SK-N-SH (cell line): ENCODE measurements at regions not wholly inside any gene's neighbourhood (a gene's known extent, or its start where the extent isn't known, plus 50 kb on each side); places are given as distances from the start of the nearest gene placed in this dataset.

Experiments
- CTCF ChIA-PET: fragments of 300-600, 350-600 bp; formaldehyde crosslinking; extraction: SDS; loops from one replicate; lab custom pipeline; 2021; lab: Yijun Ruan, JAX
- POLR2A ChIA-PET: fragments of 350-600 bp; sonication (Branson Sonifier 250); formaldehyde crosslinking; extraction: SDS; loops from one replicate; lab custom pipeline; 2020; ENCODE audit warnings: antibody characterized with exemption, inconsistent platforms; lab: Yijun Ruan, JAX
- DNase-seq: peaks from one replicate; pipeline ENCODE4 v3.0.0; 2012
- H2AFZ ChIP-seq: fragments of 200-600 bp; sonication (generic); 2 replicates; pipeline ENCODE4 v1.8.1; 2016; ENCODE audit warnings: antibody characterized with exemption, mild to moderate bottlenecking, low read depth
- H3F3A ChIP-seq: fragments of 200-600 bp; sonication (generic); replicated peaks from 2 replicates; pipeline ENCODE3; 2016; ENCODE audit warnings: antibody characterized with exemption, mild to moderate bottlenecking; ENCODE audit not compliant: insufficient read depth
- H3K27ac ChIP-seq, 2 experiments: fragments of 200-500 bp in 1 of 2; fragments of 200-600 bp in 1 of 2; sonication (Bioruptor generic) in 1 of 2; sonication (generic), shearing (Covaris generic) in 1 of 2; 2 replicates each; pipeline versions ENCODE4 v1.5.1 to v1.6.1; 2014 to 2016; ENCODE audit warnings: low read depth in 2 of 2, inconsistent platforms in 1 of 2, low read length in 1 of 2, mild to moderate bottlenecking in 1 of 2, mixed read lengths in 1 of 2
- H3K27me3 ChIP-seq: fragments of 200-600 bp; sonication (generic), shearing (Covaris generic); 2 replicates; pipeline ENCODE4 v1.6.1; 2016; ENCODE audit warnings: mixed run types; ENCODE audit not compliant: insufficient read depth
- H3K36me3 ChIP-seq, 2 experiments: fragments of 200-500 bp in 1 of 2; fragments of 200-600 bp in 1 of 2; sonication (Bioruptor generic) in 1 of 2; sonication (generic) in 1 of 2; replicated peaks in 1 of 2; 2 replicates each; pipeline versions ENCODE3 to v1.5.1; 2014 to 2016; ENCODE audit warnings: low read length in 1 of 2, mild to moderate bottlenecking in 1 of 2; ENCODE audit not compliant: insufficient read depth in 2 of 2, control insufficient read depth in 1 of 2
- H3K4me1 ChIP-seq, 2 experiments: fragments of 200-500 bp in 1 of 2; fragments of 200-600 bp in 1 of 2; sonication (Bioruptor generic) in 1 of 2; sonication (generic), shearing (Covaris generic) in 1 of 2; 2 replicates each; pipeline versions ENCODE4 v1.5.1 to v1.6.1; 2014 to 2016; ENCODE audit warnings: low read depth in 1 of 2, low read length in 1 of 2, mixed run types in 1 of 2; ENCODE audit not compliant: insufficient read depth in 2 of 2, control insufficient read depth in 1 of 2
- H3K4me2 ChIP-seq: fragments of 200-600 bp; sonication (generic), shearing (Covaris generic); 2 replicates; pipeline ENCODE4 v1.6.1; 2017; ENCODE audit warnings: mixed run types
- H3K4me3 ChIP-seq, 2 experiments: fragments of 200-500 bp in 1 of 2; fragments of 200-600 bp in 1 of 2; sonication (Bioruptor generic) in 1 of 2; sonication (generic), shearing (Covaris generic) in 1 of 2; 2 replicates each; pipeline versions ENCODE4 v1.5.1 to v1.8.1; 2014 to 2016; ENCODE audit warnings: low read depth in 2 of 2, inconsistent platforms in 1 of 2, low read length in 1 of 2, mild to moderate bottlenecking in 1 of 2, mixed read lengths in 1 of 2, moderate library complexity in 1 of 2
- H3K79me2 ChIP-seq: fragments of 200-600 bp; sonication (generic); 2 replicates; pipeline ENCODE4 v1.8.1; 2017; ENCODE audit warnings: mild to moderate bottlenecking; ENCODE audit not compliant: insufficient read depth
- H3K9ac ChIP-seq: fragments of 200-600 bp; sonication (generic); 2 replicates; pipeline ENCODE4 v1.6.1; 2017; ENCODE audit warnings: mixed run types
- H3K9me2 ChIP-seq: fragments of 200-600 bp; sonication (generic); 2 replicates; pipeline ENCODE4 v1.6.1; 2017; ENCODE audit warnings: mixed run types
- H3K9me3 ChIP-seq: fragments of 200-600 bp; sonication (generic); 2 replicates; pipeline ENCODE4 v1.6.1; 2017; ENCODE audit warnings: mixed run types, mild to moderate bottlenecking, moderate library complexity
- H4K20me1 ChIP-seq: fragments of 200-600 bp; sonication (generic); 2 replicates; pipeline ENCODE4 v1.6.1; 2017; ENCODE audit warnings: mild to moderate bottlenecking, mixed run types; ENCODE audit not compliant: insufficient read depth
- ELF1 ChIP-seq: IDR thresholded peaks from 2 replicates; pipeline ENCODE4 v1.4.0; 2012
- EP300 ChIP-seq, 2 experiments: IDR thresholded peaks; 2 replicates each; pipeline versions ENCODE4 v1.4.0 to v1.6.1; 2012; ENCODE audit warnings: borderline replicate concordance in 1 of 2, low read depth in 1 of 2, low read length in 1 of 2
- FOSL2 ChIP-seq: IDR thresholded peaks from 2 replicates; pipeline ENCODE4 v1.4.0; 2012; ENCODE audit warnings: low read depth, mild to moderate bottlenecking, moderate library complexity, borderline replicate concordance
- GABPA ChIP-seq: IDR thresholded peaks from 2 replicates; pipeline ENCODE4 v1.4.0; 2012; ENCODE audit warnings: low read depth, mild to moderate bottlenecking
- GATA2 ChIP-seq: sonication (generic); formaldehyde crosslinking; IDR thresholded peaks from 2 replicates; pipeline ENCODE4 v1.5.0; 2020; ENCODE audit warnings: mild to moderate bottlenecking, missing genetic modification reagents
- IRF3 ChIP-seq: fragments of 150-350 bp; IDR thresholded peaks from 2 replicates; pipeline ENCODE4 v1.6.1; 2016; ENCODE audit warnings: mild to moderate bottlenecking, low read depth, low read length
- JUND ChIP-seq: IDR thresholded peaks from 2 replicates; pipeline ENCODE4 v1.4.0; 2012
- MAX ChIP-seq: IDR thresholded peaks from 2 replicates; pipeline ENCODE4 v1.4.0; 2012; ENCODE audit warnings: low read depth
- MXI1 ChIP-seq: IDR thresholded peaks from 2 replicates; pipeline ENCODE4 v1.6.1; 2012; ENCODE audit warnings: mild to moderate bottlenecking, low read depth, low read length, improper control_type of control experiment
- POLR2AphosphoS5 ChIP-seq: IDR thresholded peaks from 2 replicates; pipeline ENCODE4 v1.6.1; 2012; ENCODE audit warnings: low read depth, low read length
- RCOR1 ChIP-seq: fragments of 150-350 bp; IDR thresholded peaks from 2 replicates; pipeline ENCODE4 v1.6.1; 2017; ENCODE audit warnings: antibody characterized with exemption, low read length
- SIN3A ChIP-seq: IDR thresholded peaks from 2 replicates; pipeline ENCODE4 v1.6.1; 2012; ENCODE audit warnings: low read depth, mild to moderate bottlenecking, low read length, moderate library complexity, borderline replicate concordance
- USF1 ChIP-seq: IDR thresholded peaks from 2 replicates; pipeline ENCODE4 v1.4.0; 2012; ENCODE audit warnings: low read depth, borderline replicate concordance
- YY1 ChIP-seq: IDR thresholded peaks from 2 replicates; pipeline ENCODE4 v1.4.0; 2012; ENCODE audit warnings: low read depth, mild to moderate bottlenecking
- WGBS: methylation state at CpG from one replicate; pipeline ENCODE4 v1.1.6; 2017; ENCODE audit warnings: low lambda C conversion rate; 5-methylcytosine and 5-hydroxymethylcytosine counted together
- TF ChIP-seq, protein P1 (sequence below): IDR thresholded peaks from 2 replicates; pipeline ENCODE4 v1.4.0; 2012; ENCODE audit warnings: low read depth, borderline replicate concordance
- TF ChIP-seq, protein P2 (sequence below): IDR thresholded peaks from 2 replicates; pipeline ENCODE4 v1.6.1; 2012; ENCODE audit warnings: mild to moderate bottlenecking, low read depth, low read length, moderate library complexity

GRCh38 chr3:103653996-103654395 lies 1219.2 kb downstream of the ZPLD1 start:
- H3K4me2 ChIP-seq: no peak overlapping the region
- TF ChIP-seq FOSL2 (no peak), RCOR1 (no peak), SIN3A (no peak), MAX (no peak), YY1 (no peak), GATA2 (CRISPR knock-in tag) (no peak), GABPA (no peak), USF1 (no peak), EP300 (IDR thresholded peaks at IDR 0.05; ENCODE audit: borderline replicate concordance in 1 of 2, low read depth in 1 of 2, low read length in 1 of 2) (no peak), ELF1 (no peak), IRF3 (no peak), POLR2AphosphoS5 (no peak), JUND (no peak), MXI1 (no peak)
- TF ChIP-seq, protein P1, sequence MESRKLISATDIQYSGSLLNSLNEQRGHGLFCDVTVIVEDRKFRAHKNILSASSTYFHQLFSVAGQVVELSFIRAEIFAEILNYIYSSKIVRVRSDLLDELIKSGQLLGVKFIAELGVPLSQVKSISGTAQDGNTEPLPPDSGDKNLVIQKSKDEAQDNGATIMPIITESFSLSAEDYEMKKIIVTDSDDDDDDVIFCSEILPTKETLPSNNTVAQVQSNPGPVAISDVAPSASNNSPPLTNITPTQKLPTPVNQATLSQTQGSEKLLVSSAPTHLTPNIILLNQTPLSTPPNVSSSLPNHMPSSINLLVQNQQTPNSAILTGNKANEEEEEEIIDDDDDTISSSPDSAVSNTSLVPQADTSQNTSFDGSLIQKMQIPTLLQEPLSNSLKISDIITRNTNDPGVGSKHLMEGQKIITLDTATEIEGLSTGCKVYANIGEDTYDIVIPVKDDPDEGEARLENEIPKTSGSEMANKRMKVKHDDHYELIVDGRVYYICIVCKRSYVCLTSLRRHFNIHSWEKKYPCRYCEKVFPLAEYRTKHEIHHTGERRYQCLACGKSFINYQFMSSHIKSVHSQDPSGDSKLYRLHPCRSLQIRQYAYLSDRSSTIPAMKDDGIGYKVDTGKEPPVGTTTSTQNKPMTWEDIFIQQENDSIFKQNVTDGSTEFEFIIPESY: no peak
- TF ChIP-seq, protein P2, sequence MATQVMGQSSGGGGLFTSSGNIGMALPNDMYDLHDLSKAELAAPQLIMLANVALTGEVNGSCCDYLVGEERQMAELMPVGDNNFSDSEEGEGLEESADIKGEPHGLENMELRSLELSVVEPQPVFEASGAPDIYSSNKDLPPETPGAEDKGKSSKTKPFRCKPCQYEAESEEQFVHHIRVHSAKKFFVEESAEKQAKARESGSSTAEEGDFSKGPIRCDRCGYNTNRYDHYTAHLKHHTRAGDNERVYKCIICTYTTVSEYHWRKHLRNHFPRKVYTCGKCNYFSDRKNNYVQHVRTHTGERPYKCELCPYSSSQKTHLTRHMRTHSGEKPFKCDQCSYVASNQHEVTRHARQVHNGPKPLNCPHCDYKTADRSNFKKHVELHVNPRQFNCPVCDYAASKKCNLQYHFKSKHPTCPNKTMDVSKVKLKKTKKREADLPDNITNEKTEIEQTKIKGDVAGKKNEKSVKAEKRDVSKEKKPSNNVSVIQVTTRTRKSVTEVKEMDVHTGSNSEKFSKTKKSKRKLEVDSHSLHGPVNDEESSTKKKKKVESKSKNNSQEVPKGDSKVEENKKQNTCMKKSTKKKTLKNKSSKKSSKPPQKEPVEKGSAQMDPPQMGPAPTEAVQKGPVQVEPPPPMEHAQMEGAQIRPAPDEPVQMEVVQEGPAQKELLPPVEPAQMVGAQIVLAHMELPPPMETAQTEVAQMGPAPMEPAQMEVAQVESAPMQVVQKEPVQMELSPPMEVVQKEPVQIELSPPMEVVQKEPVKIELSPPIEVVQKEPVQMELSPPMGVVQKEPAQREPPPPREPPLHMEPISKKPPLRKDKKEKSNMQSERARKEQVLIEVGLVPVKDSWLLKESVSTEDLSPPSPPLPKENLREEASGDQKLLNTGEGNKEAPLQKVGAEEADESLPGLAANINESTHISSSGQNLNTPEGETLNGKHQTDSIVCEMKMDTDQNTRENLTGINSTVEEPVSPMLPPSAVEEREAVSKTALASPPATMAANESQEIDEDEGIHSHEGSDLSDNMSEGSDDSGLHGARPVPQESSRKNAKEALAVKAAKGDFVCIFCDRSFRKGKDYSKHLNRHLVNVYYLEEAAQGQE: no peak
- TF ChIP-seq, all 33 proteins: peak for 0
- H3F3A ChIP-seq: no peaks in the 10 kb centered on the region
- H3K4me3 ChIP-seq: no peak overlapping the region
- H3K9me2 ChIP-seq: no peaks in the 10 kb centered on the region
- H3K9me3 ChIP-seq: no peaks in the 10 kb centered on the region
- ChIA-PET CTCF (no interaction called here), POLR2A (no interaction called here)
- H2AFZ ChIP-seq: no peak overlapping the region
- no peaks in the 10 kb centered on the region for H3K27me3 ChIP-seq
- H3K36me3 ChIP-seq: no peaks in the 10 kb centered on the region
- no peak overlapping the region for H3K9ac ChIP-seq
- DNase-seq: no peak
- H4K20me1 ChIP-seq: no peaks in the 10 kb centered on the region
- H3K4me1 ChIP-seq: no peaks in the 10 kb centered on the region
- no peaks in the 10 kb centered on the region for H3K79me2 ChIP-seq
- WGBS: 64% methylated on average over 1 of the region's 1 CpG
- no peak overlapping the region for H3K27ac ChIP-seq
